Medulla oblongata (tissue), 1 donor: ENCODE measurements at regions not wholly inside any gene's neighbourhood (a gene's known extent, or its start where the extent isn't known, plus 50 kb on each side); places are given as distances from the start of the nearest gene placed in this dataset.
"Not testable (repeated sequence)": the region's sequence is repeated elsewhere in the genome, so short reads cannot be mapped to it uniquely, and the experiment has no call there.

ENCODE experiments used
- DNase-seq: peaks from one replicate; pipeline ENCODE4 v3.0.0-alpha.2; 2015; ENCODE audit errors: extremely low spot score

- DNase-seq, result no peak
These were observed 54.4 kb upstream of the LGR5 start for GRCh38 chr12:71385155-71385554.

- DNase-seq, result not testable (repeated sequence)
These were observed 62.8 kb upstream of the LGR5 start for GRCh38 chr12:71376711-71377355.

- DNase-seq, result no peak
These were observed 68.5 kb upstream of the LGR5 start for GRCh38 chr12:71371122-71371521.

GRCh38 chr12:71360013-71360412, 79.6 kb upstream of the LGR5 start:
- no peak for DNase-seq

- no peak for DNase-seq
These were observed 83.0 kb upstream of the LGR5 start for GRCh38 chr12:71356569-71356968.

- DNase-seq, result no peak
These were observed 84.7 kb upstream of the LGR5 start for GRCh38 chr12:71354871-71355270.

- no peak for DNase-seq
These were observed 86.0 kb upstream of the LGR5 start for GRCh38 chr12:71353607-71354006.

GRCh38 chr12:71349950-71350349, 89.6 kb upstream of the LGR5 start:
- DNase-seq, result no peak

GRCh38 chr12:71338933-71339332, 100.7 kb upstream of the LGR5 start:
- DNase-seq, result no peak

GRCh38 chr12:71335963-71336257, 103.7 kb upstream of the LGR5 start:
- DNase-seq, result no peak

GRCh38 chr12:71335151-71335962, 104.2 kb upstream of the LGR5 start:
- DNase-seq, result no peak

- no peak for DNase-seq
These were observed 106.2 kb upstream of the LGR5 start for GRCh38 chr12:71333418-71333817.

- DNase-seq, result no peak
These were observed 109.6 kb upstream of the LGR5 start for GRCh38 chr12:71329956-71330355.

GRCh38 chr12:71321531-71321930, 118.1 kb upstream of the LGR5 start:
- DNase-seq, result no peak

- DNase-seq, result no peak
These were observed 118.5 kb upstream of the LGR5 start for GRCh38 chr12:71321130-71321529.

GRCh38 chr12:71315328-71315985, 124.1 kb upstream of the LGR5 start:
- no peak for DNase-seq

- no peak for DNase-seq
These were observed 126.7 kb upstream of the LGR5 start for GRCh38 chr12:71312768-71313403.

- DNase-seq, result not testable (repeated sequence)
These were observed 128.0 kb upstream of the LGR5 start for GRCh38 chr12:71311611-71312010.

GRCh38 chr12:71306808-71307207, 132.8 kb upstream of the LGR5 start:
- DNase-seq, result no peak

- DNase-seq, result no peak
These were observed 135.3 kb upstream of the LGR5 start for GRCh38 chr12:71304306-71304705.

GRCh38 chr12:71303199-71303598, 136.4 kb upstream of the LGR5 start:
- no peak for DNase-seq
